ENCODE measurements at regions not wholly inside any gene's neighbourhood (a gene's known extent, or its start where the extent isn't known, plus 50 kb on each side); places are given as distances from the start of the nearest gene placed in this dataset.
"Not testable (repeated sequence)": the region's sequence is repeated elsewhere in the genome, so short reads cannot be mapped to it uniquely, and the experiment has no call there.

DNA sequence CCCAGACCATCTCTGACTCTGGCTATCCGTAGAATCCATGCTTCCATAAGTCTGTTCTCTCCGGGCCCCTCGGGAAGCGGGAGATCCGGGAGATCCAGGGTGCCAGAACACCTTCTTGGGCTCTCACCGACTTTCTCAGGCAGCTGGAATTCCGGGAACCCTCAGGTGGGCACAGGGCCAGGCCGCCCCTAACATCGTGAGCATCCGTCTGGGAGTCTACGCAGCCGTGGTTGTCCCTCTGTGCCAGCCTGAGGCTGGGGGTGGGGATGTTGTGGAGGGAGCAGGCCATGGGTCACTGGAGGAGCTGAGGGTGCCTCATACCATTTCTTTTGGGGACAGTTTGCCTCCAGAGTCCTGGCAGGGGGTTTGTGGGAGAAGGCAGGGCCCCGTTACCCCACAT lies 92.3 kb upstream of the COL5A1 start:
- Histone ChIP-seq H3K27ac (no peak overlapping the region), H3K36me3 (no peaks in the 10 kb centered on the region), H3K9me3 (no peaks in the 10 kb centered on the region), H3K4me1 (no peaks in the 10 kb centered on the region), H3K4me3 (no peak overlapping the region), H3K27me3 (peaks cover 21 to 32% (median 30%) of the 10 kb centered on the region in 3 donors)
- DNase-seq (no peak), ATAC-seq (no peak)
- TF ChIP-seq, protein P1, sequence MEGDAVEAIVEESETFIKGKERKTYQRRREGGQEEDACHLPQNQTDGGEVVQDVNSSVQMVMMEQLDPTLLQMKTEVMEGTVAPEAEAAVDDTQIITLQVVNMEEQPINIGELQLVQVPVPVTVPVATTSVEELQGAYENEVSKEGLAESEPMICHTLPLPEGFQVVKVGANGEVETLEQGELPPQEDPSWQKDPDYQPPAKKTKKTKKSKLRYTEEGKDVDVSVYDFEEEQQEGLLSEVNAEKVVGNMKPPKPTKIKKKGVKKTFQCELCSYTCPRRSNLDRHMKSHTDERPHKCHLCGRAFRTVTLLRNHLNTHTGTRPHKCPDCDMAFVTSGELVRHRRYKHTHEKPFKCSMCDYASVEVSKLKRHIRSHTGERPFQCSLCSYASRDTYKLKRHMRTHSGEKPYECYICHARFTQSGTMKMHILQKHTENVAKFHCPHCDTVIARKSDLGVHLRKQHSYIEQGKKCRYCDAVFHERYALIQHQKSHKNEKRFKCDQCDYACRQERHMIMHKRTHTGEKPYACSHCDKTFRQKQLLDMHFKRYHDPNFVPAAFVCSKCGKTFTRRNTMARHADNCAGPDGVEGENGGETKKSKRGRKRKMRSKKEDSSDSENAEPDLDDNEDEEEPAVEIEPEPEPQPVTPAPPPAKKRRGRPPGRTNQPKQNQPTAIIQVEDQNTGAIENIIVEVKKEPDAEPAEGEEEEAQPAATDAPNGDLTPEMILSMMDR (IDR thresholded peaks at IDR 0.05 in 4 of 5, conservative IDR thresholded peaks at IDR 0.05 in 1 of 5), result no peak
- no peak for TF ChIP-seq POLR2A (IDR thresholded peaks at IDR 0.05)
- in situ Hi-C loops (cut with MboI; ENCODE audit: low sequenced_read_pairs in 4 of 4), result no loop called here
- intact Hi-C loops (cut with DNase I; ENCODE audit: low total_unique reads), result no loop called here

DNA sequence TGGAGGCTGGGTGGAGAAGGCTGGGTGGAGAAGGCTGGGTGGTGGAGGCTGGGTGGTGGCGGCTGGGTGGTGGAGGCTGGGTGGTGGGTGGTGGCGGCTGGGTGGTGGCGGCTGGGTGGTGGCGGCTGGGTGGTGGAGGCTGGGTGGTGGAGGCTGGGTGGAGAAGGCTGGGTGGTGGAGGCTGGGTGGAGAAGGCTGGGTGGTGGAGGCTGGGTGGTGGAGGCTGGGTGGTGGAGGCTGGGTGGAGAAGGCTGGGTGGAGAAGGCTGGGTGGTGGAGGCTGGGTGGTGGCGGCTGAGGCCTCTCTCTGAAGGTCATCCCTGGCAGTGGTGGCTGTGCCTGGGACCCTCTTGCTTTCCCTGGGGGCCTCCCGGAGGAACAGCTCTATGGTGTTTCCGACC lies 91.5 kb upstream of the COL5A1 start:
- intact Hi-C loops (cut with DNase I; ENCODE audit: low total_unique reads); H3K4me1 ChIP-seq; DNase-seq: not testable (repeated sequence)

GRCh38 chr9:134550584-134550983 lies 91.0 kb upstream of the COL5A1 start:
- Histone ChIP-seq H3K4me1 (no peaks in the 10 kb centered on the region), H3K4me3 (no peak overlapping the region), H3K27ac (no peak overlapping the region), H3K36me3 (no peaks in the 10 kb centered on the region), H3K9me3 (no peaks in the 10 kb centered on the region), H3K27me3 (peaks cover 25 to 27% (median 25%) of the 10 kb centered on the region in 3 donors)
- intact Hi-C loops (cut with DNase I; ENCODE audit: low total_unique reads) (no loop called here), in situ Hi-C loops (cut with MboI; ENCODE audit: low sequenced_read_pairs in 4 of 4) (no loop called here)
- ATAC-seq (no peak), DNase-seq (no peak)
- no peak for TF ChIP-seq POLR2A (IDR thresholded peaks at IDR 0.05)
- TF ChIP-seq, protein P1 (IDR thresholded peaks at IDR 0.05 in 4 of 5, conservative IDR thresholded peaks at IDR 0.05 in 1 of 5), result no peak

More for the DNA sequence above, 91.5 kb upstream of the COL5A1 start:
- H3K9me3 ChIP-seq; H3K36me3 ChIP-seq; H3K27ac ChIP-seq; H3K4me3 ChIP-seq; in situ Hi-C loops (cut with MboI; ENCODE audit: low sequenced_read_pairs in 4 of 4); ATAC-seq: not testable (repeated sequence)
- peaks cover 25 to 32% (median 27%) of the 10 kb centered on the region in 3 donors for H3K27me3 ChIP-seq

- ATAC-seq (no peak), DNase-seq (no peak)
- intact Hi-C loops (cut with DNase I; ENCODE audit: low total_unique reads) (no loop called here), in situ Hi-C loops (cut with MboI; ENCODE audit: low sequenced_read_pairs in 4 of 4) (no loop called here)
- H3K27me3 ChIP-seq, result peaks cover 19 to 21% (median 21%) of the 10 kb centered on the region in 3 donors
- H3K27ac ChIP-seq, result no peak overlapping the region
- H3K36me3 ChIP-seq, result no peaks in the 10 kb centered on the region
- no peak overlapping the region for H3K4me3 ChIP-seq
- no peaks in the 10 kb centered on the region for H3K9me3 ChIP-seq
- H3K4me1 ChIP-seq, result no peaks in the 10 kb centered on the region
- no peak for TF ChIP-seq POLR2A (IDR thresholded peaks at IDR 0.05)
- TF ChIP-seq, protein P1 (IDR thresholded peaks at IDR 0.05 in 4 of 5, conservative IDR thresholded peaks at IDR 0.05 in 1 of 5), result no peak
These were observed 90.4 kb upstream of the COL5A1 start for GRCh38 chr9:134551176-134551575.

DNA sequence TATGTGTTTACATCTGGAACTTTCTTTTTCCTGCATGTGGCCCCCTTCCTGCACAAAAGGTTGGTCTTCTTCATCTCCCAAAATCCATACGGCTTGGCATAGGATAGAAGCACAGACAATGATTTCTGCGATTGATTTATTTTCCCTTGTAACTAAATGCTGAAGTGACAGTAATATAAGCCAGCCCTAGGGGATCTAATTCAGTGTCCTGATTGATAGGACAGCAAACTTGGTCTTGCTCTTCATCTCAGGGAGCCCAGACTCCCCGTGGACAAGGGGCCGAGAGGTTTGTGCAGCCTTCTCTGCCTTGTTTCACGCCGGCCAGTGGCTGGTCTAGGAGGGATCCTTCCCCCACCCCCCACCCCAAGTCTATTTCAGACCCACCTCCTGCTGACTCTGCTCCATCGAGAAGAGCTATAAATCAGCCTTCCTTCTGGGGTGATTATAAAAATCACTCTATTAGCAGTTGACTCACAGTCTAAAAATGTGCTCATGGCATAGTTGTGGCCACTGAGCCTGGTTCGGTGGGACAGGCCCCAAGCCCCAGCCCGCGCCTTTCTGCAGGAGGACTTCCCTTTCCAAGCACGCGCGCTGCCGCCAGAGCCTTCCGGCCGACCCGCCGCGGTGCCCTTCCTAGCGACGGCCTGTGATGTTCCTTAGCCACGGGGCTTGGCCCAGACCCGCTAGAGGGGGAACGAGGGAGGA lies 89.8 kb upstream of the COL5A1 start:
- Histone ChIP-seq H3K4me1 (no peaks in the 10 kb centered on the region), H3K36me3 (no peaks in the 10 kb centered on the region), H3K4me3 (no peak overlapping the region), H3K27ac (no peak overlapping the region), H3K27me3 (peaks cover 15 to 19% (median 15%) of the 10 kb centered on the region in 3 donors), H3K9me3 (no peaks in the 10 kb centered on the region)
- in situ Hi-C loops (cut with MboI; ENCODE audit: low sequenced_read_pairs in 4 of 4) (no loop called here), intact Hi-C loops (cut with DNase I; ENCODE audit: low total_unique reads) (no loop called here)
- ATAC-seq (no peak), DNase-seq (no peak)
- TF ChIP-seq, protein P1 (IDR thresholded peaks at IDR 0.05 in 4 of 5, conservative IDR thresholded peaks at IDR 0.05 in 1 of 5), result no peak
- TF ChIP-seq POLR2A (IDR thresholded peaks at IDR 0.05), result no peak

Data from gastrocnemius medialis (tissue), 4 donors.